Trophoblast cell (in vitro differentiated cells and primary cell): ENCODE measurements at regions not wholly inside any gene's neighbourhood (a gene's known extent, or its start where the extent isn't known, plus 50 kb on each side); places are given as distances from the start of the nearest gene placed in this dataset.

Experiments
- DNase-seq, 2 donors: peaks; one replicate each; pipeline ENCODE4 v3.0.0-alpha.2; 2016
- H2AFZ ChIP-seq: 2 replicates; pipeline ENCODE4 v1.6.1; 2013; ENCODE audit warnings: low read length, moderate library complexity, mild to moderate bottlenecking; ENCODE audit not compliant: insufficient read depth, poor library complexity
- H2AK5ac ChIP-seq: 2 replicates; pipeline ENCODE4 v1.6.1; 2013; ENCODE audit warnings: mild to moderate bottlenecking, low read length
- H2BK120ac ChIP-seq: 2 replicates; pipeline ENCODE4 v1.6.1; 2013; ENCODE audit warnings: low read length, mild to moderate bottlenecking, moderate library complexity; ENCODE audit not compliant: insufficient read depth, poor library complexity
- H2BK12ac ChIP-seq: 2 replicates; pipeline ENCODE4 v1.6.1; 2013; ENCODE audit warnings: mild to moderate bottlenecking, low read length, moderate library complexity
- H2BK5ac ChIP-seq: 2 replicates; pipeline ENCODE4 v1.6.1; 2013; ENCODE audit warnings: low read length, low read depth, moderate library complexity, mild to moderate bottlenecking; ENCODE audit not compliant: poor library complexity
- H3K14ac ChIP-seq: 2 replicates; pipeline ENCODE4 v1.6.1; 2013; ENCODE audit warnings: mild to moderate bottlenecking, low read length
- H3K18ac ChIP-seq: 2 replicates; pipeline ENCODE4 v1.6.1; 2013; ENCODE audit warnings: mild to moderate bottlenecking, low read length
- H3K23ac ChIP-seq: 2 replicates; pipeline ENCODE4 v1.6.1; 2013; ENCODE audit warnings: low read length
- H3K27ac ChIP-seq: 2 replicates; pipeline ENCODE4 v1.5.1; 2013; ENCODE audit warnings: low read depth, mild to moderate bottlenecking, inconsistent platforms, low read length, moderate library complexity
- H3K27me3 ChIP-seq: 2 replicates; pipeline ENCODE4 v1.6.1; 2013; ENCODE audit warnings: inconsistent platforms, mild to moderate bottlenecking, low read length, moderate library complexity; ENCODE audit not compliant: insufficient read depth
- H3K36me3 ChIP-seq, 2 experiments: 1 replicate in 1 of 2; 2 replicates in 1 of 2; pipeline ENCODE4 v1.6.1; 2013; ENCODE audit warnings: low read length in 2 of 2, mild to moderate bottlenecking in 2 of 2, moderate library complexity in 1 of 2; ENCODE audit not compliant: insufficient read depth in 2 of 2, control insufficient read depth in 1 of 2
- H3K4ac ChIP-seq: 2 replicates; pipeline ENCODE4 v1.6.1; 2013; ENCODE audit warnings: low read depth, mild to moderate bottlenecking, low read length, moderate library complexity
- H3K4me1 ChIP-seq, 2 experiments: 1 replicate in 1 of 2; 2 replicates in 1 of 2; pipeline ENCODE4 v1.6.1; 2013; ENCODE audit warnings: low read length in 2 of 2, mild to moderate bottlenecking in 2 of 2, moderate library complexity in 1 of 2; ENCODE audit not compliant: insufficient read depth in 2 of 2, control insufficient read depth in 1 of 2
- H3K4me2 ChIP-seq: 2 replicates; pipeline ENCODE4 v1.6.1; 2013; ENCODE audit warnings: inconsistent platforms, mild to moderate bottlenecking, low read length, moderate library complexity
- H3K4me3 ChIP-seq: 2 replicates; pipeline ENCODE4 v1.5.1; 2013; ENCODE audit warnings: mild to moderate bottlenecking, low read depth, low read length, inconsistent platforms
- H3K79me1 ChIP-seq: one replicate; pipeline ENCODE4 v1.6.1; 2013; ENCODE audit warnings: low read length
- H3K79me2 ChIP-seq: 2 replicates; pipeline ENCODE4 v1.6.1; 2013; ENCODE audit warnings: low read length, mild to moderate bottlenecking; ENCODE audit not compliant: control insufficient read depth, insufficient read depth, poor library complexity
- H3K9ac ChIP-seq: 2 replicates; pipeline ENCODE4 v1.6.1; 2013; ENCODE audit warnings: mild to moderate bottlenecking, low read length
- H3K9me3 ChIP-seq: 2 replicates; pipeline ENCODE4 v1.6.1; 2013; ENCODE audit warnings: low read depth, mild to moderate bottlenecking, control low read depth, inconsistent platforms, low read length; ENCODE audit not compliant: insufficient read depth
- H4K12ac ChIP-seq: 2 replicates; pipeline ENCODE4 v1.6.1; 2013; ENCODE audit warnings: low read depth, mild to moderate bottlenecking, low read length, moderate library complexity
- H4K8ac ChIP-seq: 2 replicates; pipeline ENCODE4 v1.6.1; 2013; ENCODE audit warnings: low read depth, mild to moderate bottlenecking, low read length, moderate library complexity
- H4K91ac ChIP-seq: one replicate; pipeline ENCODE4 v1.6.1; 2013; ENCODE audit warnings: low read depth, mild to moderate bottlenecking, low read length, moderate library complexity
- WGBS: extraction: QIAGEN DNeasy Blood & Tissue Kit; methylation state at CpG from one replicate; pipeline ENCODE4 v1.1.7; 2013; ENCODE audit warnings: missing lambda C conversion rate; ENCODE audit not compliant: insufficient read length, insufficient coverage; ENCODE audit errors: extremely low coverage; 5-methylcytosine and 5-hydroxymethylcytosine counted together

DNA sequence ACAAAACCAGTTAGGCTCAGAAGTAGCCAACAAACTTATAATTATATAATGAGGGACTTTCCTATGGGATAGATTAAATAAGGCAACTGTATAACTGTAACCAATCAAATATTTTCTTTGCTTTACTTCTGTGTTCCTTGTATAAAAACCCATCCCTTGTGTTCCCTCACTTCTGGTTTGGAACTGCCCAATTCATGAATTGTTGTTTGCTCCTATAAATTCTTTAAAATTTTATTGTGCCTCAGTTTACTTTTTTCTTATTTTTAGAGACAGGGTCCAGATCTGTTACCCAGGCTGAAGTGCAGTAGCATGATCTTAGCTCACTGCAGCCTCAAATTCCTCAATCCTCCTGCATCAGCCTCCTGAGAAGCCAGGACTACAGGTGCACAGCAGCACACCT lies 155.7 kb downstream of the SMAD6 start:
- Histone ChIP-seq H3K4ac (no peak overlapping the region), H2BK120ac (no peak overlapping the region), H3K23ac (no peak overlapping the region)

GRCh38 chr15:66858423-66859207 lies 156.6 kb downstream of the SMAD6 start:
- Histone ChIP-seq H2BK120ac (no peak overlapping the region), H3K27me3 (no peaks in the 10 kb centered on the region), H2BK12ac (no peak overlapping the region), H3K79me1 (no peaks in the 10 kb centered on the region), H3K79me2 (no peaks in the 10 kb centered on the region), H4K8ac (no peak overlapping the region), H3K4ac (no peak overlapping the region), H3K9ac (no peak overlapping the region), H3K4me1 (peaks cover 0 to 7% of the 10 kb centered on the region in 2 experiments), H2BK5ac (no peak overlapping the region), H3K4me2 (no peak overlapping the region), H3K9me3 (no peaks in the 10 kb centered on the region), H2AK5ac (no peak overlapping the region), H3K27ac (no peak overlapping the region), H2AFZ (no peak overlapping the region), H3K4me3 (no peak overlapping the region), H3K14ac (no peak overlapping the region), H3K36me3 (no peaks in the 10 kb centered on the region), H3K23ac (no peak overlapping the region), H4K91ac (no peak overlapping the region), H3K18ac (no peak overlapping the region), H4K12ac (no peak overlapping the region)
- DNase-seq: peak; percentile 86 to 98
- no CpG with 5 or more reads among the region's 7 CpGs for WGBS

More for the DNA sequence above, 155.7 kb downstream of the SMAD6 start:
- Histone ChIP-seq H3K79me1 (peaks cover under 1% of the 10 kb centered on the region), H2BK12ac (no peak overlapping the region), H3K9ac (no peak overlapping the region), H2BK5ac (no peak overlapping the region), H2AK5ac (no peak overlapping the region), H4K91ac (no peak overlapping the region), H3K9me3 (no peaks in the 10 kb centered on the region), H3K4me3 (no peak overlapping the region), H3K14ac (no peak overlapping the region), H3K27ac (no peak overlapping the region), H3K27me3 (no peaks in the 10 kb centered on the region), H2AFZ (no peak overlapping the region), H4K12ac (no peak overlapping the region), H3K4me1 (peaks cover 0 to 7% of the 10 kb centered on the region in 2 experiments), H4K8ac (no peak overlapping the region), H3K18ac (no peak overlapping the region), H3K4me2 (no peak overlapping the region), H3K79me2 (no peaks in the 10 kb centered on the region), H3K36me3 (no peaks in the 10 kb centered on the region)
- no peak for DNase-seq

GRCh38 chr15:66859688-66860253 lies 157.7 kb downstream of the SMAD6 start:
- Histone ChIP-seq H3K4me3 (no peak overlapping the region), H2BK5ac (no peak overlapping the region)

DNA sequence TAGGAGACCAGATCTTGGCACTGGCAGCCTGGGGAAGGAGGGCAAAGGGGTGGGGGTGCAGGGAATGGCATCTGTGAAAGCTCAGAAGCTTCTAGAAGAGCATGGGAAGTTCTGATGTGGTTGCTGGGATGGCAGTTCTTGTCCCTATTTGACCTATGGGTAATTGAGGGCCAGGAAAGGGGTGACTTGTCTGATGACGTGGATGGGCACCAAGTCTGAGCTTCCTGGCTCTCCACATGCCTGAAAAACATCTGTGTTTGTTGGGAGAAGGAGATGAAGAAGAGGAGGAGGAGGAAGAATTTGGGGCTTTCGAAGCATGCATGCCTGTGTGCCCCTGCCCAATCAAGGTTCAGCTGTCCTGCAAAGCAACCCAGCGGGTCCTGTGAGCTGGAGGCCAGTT lies 158.8 kb downstream of the SMAD6 start:
- no peaks in the 10 kb centered on the region for H3K27me3 ChIP-seq
- H3K4ac ChIP-seq: no peak overlapping the region
- no CpG with 5 or more reads among the region's 3 CpGs for WGBS

More at GRCh38 chr15:66859688-66860253, 157.7 kb downstream of the SMAD6 start:
- H3K18ac ChIP-seq: no peak overlapping the region
- DNase-seq: no peak
- no peak overlapping the region for H3K27ac ChIP-seq
- no peak overlapping the region for H4K91ac ChIP-seq
- no CpG with 5 or more reads among the region's 8 CpGs for WGBS
- no peak overlapping the region for H3K14ac ChIP-seq
- H3K36me3 ChIP-seq: no peaks in the 10 kb centered on the region
- H4K12ac ChIP-seq: no peak overlapping the region
- no peaks in the 10 kb centered on the region for H3K27me3 ChIP-seq
- H2BK120ac ChIP-seq: no peak overlapping the region
- peaks cover 0 to under 1% of the 10 kb centered on the region in 2 experiments for H3K4me1 ChIP-seq
- no peak overlapping the region for H3K4ac ChIP-seq
- no peak overlapping the region for H3K9ac ChIP-seq
- H3K79me2 ChIP-seq: no peaks in the 10 kb centered on the region
- no peak overlapping the region for H2BK12ac ChIP-seq
- H3K79me1 ChIP-seq: no peaks in the 10 kb centered on the region
- no peak overlapping the region for H4K8ac ChIP-seq
- H3K9me3 ChIP-seq: no peaks in the 10 kb centered on the region
- H3K23ac ChIP-seq: no peak overlapping the region
- H2AK5ac ChIP-seq: no peak overlapping the region
- H2AFZ ChIP-seq: no peak overlapping the region
- no peak overlapping the region for H3K4me2 ChIP-seq

More for the DNA sequence above, 158.8 kb downstream of the SMAD6 start:
- H3K79me1 ChIP-seq: no peaks in the 10 kb centered on the region
- no peak overlapping the region for H3K27ac ChIP-seq
- DNase-seq: no peak
- peaks cover 3% of the 10 kb centered on the region for H3K9me3 ChIP-seq
- H3K4me2 ChIP-seq: no peak overlapping the region
- H4K12ac ChIP-seq: no peak overlapping the region
- H3K79me2 ChIP-seq: no peaks in the 10 kb centered on the region
- no peak overlapping the region for H3K14ac ChIP-seq
- no peak overlapping the region for H3K4me3 ChIP-seq
- no peak overlapping the region for H3K9ac ChIP-seq
- H3K36me3 ChIP-seq: no peaks in the 10 kb centered on the region
- H2BK5ac ChIP-seq: no peak overlapping the region
- no peak overlapping the region for H2AFZ ChIP-seq
- peaks cover 3% of the 10 kb centered on the region in 2 experiments for H3K4me1 ChIP-seq
- H4K91ac ChIP-seq: no peak overlapping the region
- peak overlapping the region; percentile 7 for H2AK5ac ChIP-seq
- no peak overlapping the region for H3K23ac ChIP-seq
- H4K8ac ChIP-seq: no peak overlapping the region
- H2BK120ac ChIP-seq: no peak overlapping the region
- H2BK12ac ChIP-seq: no peak overlapping the region
- no peak overlapping the region for H3K18ac ChIP-seq
